ENCODE measurements at regions not wholly inside any gene's neighbourhood (a gene's known extent, or its start where the extent isn't known, plus 50 kb on each side); places are given as distances from the start of the nearest gene placed in this dataset.

DNA sequence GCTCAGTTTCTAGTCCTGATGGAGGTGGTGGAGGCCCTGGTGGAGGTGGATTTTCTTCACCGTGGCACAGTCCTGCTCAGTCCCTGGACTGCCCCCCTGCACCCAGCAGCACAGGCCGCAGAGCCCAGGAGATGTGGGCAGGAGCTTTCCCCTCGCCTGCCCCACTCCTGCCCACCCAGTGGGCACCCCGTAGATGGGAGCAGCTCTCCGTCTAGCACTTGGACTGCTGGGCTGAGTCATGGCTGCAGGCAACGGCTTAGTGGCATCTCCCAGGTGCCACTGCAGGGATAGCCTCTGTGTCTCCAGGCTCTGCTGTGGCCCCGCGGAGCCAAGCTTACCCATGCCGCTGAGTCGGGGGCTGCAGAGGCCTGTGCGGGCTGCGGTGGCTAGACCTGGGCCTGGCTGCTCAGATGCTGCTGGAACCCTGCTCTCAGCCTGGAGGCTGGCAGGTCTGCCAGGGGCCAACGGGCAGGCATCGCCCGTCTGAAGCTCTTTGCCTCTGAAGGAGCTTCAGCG is 92.3 kb upstream of the CTDP1 start:
- no peak overlapping the region for H3K9ac ChIP-seq (ENCODE audit: control insufficient read depth, extremely low read depth, insufficient read depth, low read length)
- no peaks in the 10 kb centered on the region for H3K9me1 ChIP-seq (ENCODE audit: control insufficient read depth, extremely low read depth, insufficient read depth, low read length)
- no peak for TF ChIP-seq EZH2 (IDR thresholded peaks at IDR 0.05; ENCODE audit: low read length)
- TF ChIP-seq, protein P1, sequence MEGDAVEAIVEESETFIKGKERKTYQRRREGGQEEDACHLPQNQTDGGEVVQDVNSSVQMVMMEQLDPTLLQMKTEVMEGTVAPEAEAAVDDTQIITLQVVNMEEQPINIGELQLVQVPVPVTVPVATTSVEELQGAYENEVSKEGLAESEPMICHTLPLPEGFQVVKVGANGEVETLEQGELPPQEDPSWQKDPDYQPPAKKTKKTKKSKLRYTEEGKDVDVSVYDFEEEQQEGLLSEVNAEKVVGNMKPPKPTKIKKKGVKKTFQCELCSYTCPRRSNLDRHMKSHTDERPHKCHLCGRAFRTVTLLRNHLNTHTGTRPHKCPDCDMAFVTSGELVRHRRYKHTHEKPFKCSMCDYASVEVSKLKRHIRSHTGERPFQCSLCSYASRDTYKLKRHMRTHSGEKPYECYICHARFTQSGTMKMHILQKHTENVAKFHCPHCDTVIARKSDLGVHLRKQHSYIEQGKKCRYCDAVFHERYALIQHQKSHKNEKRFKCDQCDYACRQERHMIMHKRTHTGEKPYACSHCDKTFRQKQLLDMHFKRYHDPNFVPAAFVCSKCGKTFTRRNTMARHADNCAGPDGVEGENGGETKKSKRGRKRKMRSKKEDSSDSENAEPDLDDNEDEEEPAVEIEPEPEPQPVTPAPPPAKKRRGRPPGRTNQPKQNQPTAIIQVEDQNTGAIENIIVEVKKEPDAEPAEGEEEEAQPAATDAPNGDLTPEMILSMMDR (optimal IDR thresholded peaks at IDR 0.05 in 1 of 3, IDR thresholded peaks at IDR 0.05 in 1 of 3, conservative IDR thresholded peaks at IDR 0.05 in 1 of 3; ENCODE audit: extremely low read depth in 1 of 3, insufficient read depth in 2 of 3, low read length in 3 of 3): no peak
- no peaks in the 10 kb centered on the region for H3K36me3 ChIP-seq (ENCODE audit: control insufficient read depth in 2 of 2, extremely low read depth in 1 of 2, insufficient read depth in 2 of 2, low read length in 2 of 2)
- FAIRE-seq (no peak), DNase-seq (ENCODE audit: low read depth, low spot score) (no peak)
- no peak overlapping the region for H2AFZ ChIP-seq (ENCODE audit: control insufficient read depth, low read length)
- dilution Hi-C loops (cut with MboI; ENCODE audit: extremely low pct_ligation_motif_present, low sequenced_read_pairs): no loop called here
- H3K9me3 ChIP-seq (ENCODE audit: control insufficient read depth, low read depth, low read length): peaks cover 7% of the 10 kb centered on the region
- H3K4me3 ChIP-seq (ENCODE audit: control insufficient read depth in 2 of 3, extremely low read depth in 1 of 3, insufficient read depth in 2 of 3, low read depth in 1 of 3, low read length in 3 of 3): no peak overlapping the region
- H3K79me2 ChIP-seq (ENCODE audit: control insufficient read depth, insufficient read depth, low read length): no peaks in the 10 kb centered on the region
- no peaks in the 10 kb centered on the region for H4K20me1 ChIP-seq (ENCODE audit: control insufficient read depth, extremely low read depth, insufficient read depth, low read length)
- H3K27me3 ChIP-seq (ENCODE audit: control insufficient read depth, extremely low read depth, insufficient read depth, low read length): peaks cover 28% of the 10 kb centered on the region
- H3K4me2 ChIP-seq (ENCODE audit: control insufficient read depth, extremely low read depth, insufficient read depth, low read depth, low read length): no peak overlapping the region
- H3K4me1 ChIP-seq (ENCODE audit: control insufficient read depth, extremely low read depth, insufficient read depth, low read length): peaks cover 2% of the 10 kb centered on the region
- H3K27ac ChIP-seq (ENCODE audit: control insufficient read depth, insufficient read depth, low read length): no peak overlapping the region

DNA sequence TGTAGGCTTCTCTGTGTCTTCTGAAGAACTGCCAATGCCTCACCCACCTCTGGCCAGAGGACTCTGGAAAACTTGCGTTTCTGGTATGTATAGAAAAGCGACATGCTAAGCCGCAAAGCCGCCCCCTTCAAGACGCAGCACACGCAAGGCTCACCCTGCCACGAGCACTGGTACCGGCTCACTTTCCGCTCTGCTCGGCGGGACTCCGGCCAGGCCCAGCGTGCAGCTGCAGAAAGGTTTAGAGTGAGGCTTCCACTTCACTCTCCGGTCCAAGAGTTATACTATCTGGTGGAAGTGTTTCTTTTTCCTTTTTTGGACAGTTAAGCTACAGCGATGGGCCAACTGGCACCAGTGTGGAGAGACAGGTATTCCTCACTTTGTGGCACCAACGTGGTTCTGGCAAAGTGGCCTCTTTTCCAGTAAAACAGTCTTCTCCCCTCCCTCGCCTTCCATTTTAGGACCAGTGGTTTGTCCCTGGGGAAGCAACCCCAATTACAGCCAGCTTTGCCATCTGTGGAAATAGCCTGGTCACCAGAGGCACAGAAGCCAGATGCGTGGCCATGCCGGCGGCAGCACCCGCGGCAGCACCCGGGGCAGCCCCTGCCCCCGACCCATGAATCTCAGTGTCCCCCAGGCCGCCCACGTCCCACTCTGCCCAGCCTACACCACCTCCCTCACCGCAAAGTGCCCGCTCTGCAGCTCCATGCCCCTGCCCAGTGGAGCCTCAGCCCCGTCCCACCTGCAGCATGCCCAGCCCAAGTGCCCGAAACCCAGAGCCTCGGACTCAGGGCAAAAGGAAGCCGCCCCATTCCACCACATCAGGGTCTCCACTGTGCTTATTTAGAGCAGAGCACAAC is 91.6 kb upstream of the CTDP1 start:
- H3K4me3 ChIP-seq (ENCODE audit: control insufficient read depth in 2 of 3, extremely low read depth in 1 of 3, insufficient read depth in 2 of 3, low read depth in 1 of 3, low read length in 3 of 3): no peak overlapping the region
- no peak overlapping the region for H3K27ac ChIP-seq (ENCODE audit: control insufficient read depth, insufficient read depth, low read length)
- dilution Hi-C loops (cut with MboI; ENCODE audit: extremely low pct_ligation_motif_present, low sequenced_read_pairs): no loop called here
- H3K4me1 ChIP-seq (ENCODE audit: control insufficient read depth, extremely low read depth, insufficient read depth, low read length): peaks cover 2% of the 10 kb centered on the region
- H3K27me3 ChIP-seq (ENCODE audit: control insufficient read depth, extremely low read depth, insufficient read depth, low read length): peaks cover 28% of the 10 kb centered on the region
- no peak for FAIRE-seq
- no peak for TF ChIP-seq EZH2 (IDR thresholded peaks at IDR 0.05; ENCODE audit: low read length)
- TF ChIP-seq, protein P1 (optimal IDR thresholded peaks at IDR 0.05 in 1 of 3, IDR thresholded peaks at IDR 0.05 in 1 of 3, conservative IDR thresholded peaks at IDR 0.05 in 1 of 3; ENCODE audit: extremely low read depth in 1 of 3, insufficient read depth in 2 of 3, low read length in 3 of 3): no peak
- H3K36me3 ChIP-seq (ENCODE audit: control insufficient read depth in 2 of 2, extremely low read depth in 1 of 2, insufficient read depth in 2 of 2, low read length in 2 of 2): no peaks in the 10 kb centered on the region
- H4K20me1 ChIP-seq (ENCODE audit: control insufficient read depth, extremely low read depth, insufficient read depth, low read length): no peaks in the 10 kb centered on the region
- H3K4me2 ChIP-seq (ENCODE audit: control insufficient read depth, extremely low read depth, insufficient read depth, low read depth, low read length): no peak overlapping the region
- no peaks in the 10 kb centered on the region for H3K79me2 ChIP-seq (ENCODE audit: control insufficient read depth, insufficient read depth, low read length)
- no peak overlapping the region for H3K9ac ChIP-seq (ENCODE audit: control insufficient read depth, extremely low read depth, insufficient read depth, low read length)
- DNase-seq (ENCODE audit: low read depth, low spot score): no peak
- no peak overlapping the region for H2AFZ ChIP-seq (ENCODE audit: control insufficient read depth, low read length)
- H3K9me3 ChIP-seq (ENCODE audit: control insufficient read depth, low read depth, low read length): peaks cover 2% of the 10 kb centered on the region
- H3K9me1 ChIP-seq (ENCODE audit: control insufficient read depth, extremely low read depth, insufficient read depth, low read length): no peaks in the 10 kb centered on the region
